Heart left ventricle (tissue), 16 donors: ENCODE measurements at regions not wholly inside any gene's neighbourhood (a gene's known extent, or its start where the extent isn't known, plus 50 kb on each side); places are given as distances from the start of the nearest gene placed in this dataset.

Experiments used
- ATAC-seq, 4 donors: fragments of 200-7000 bp; cut with Tn5 transposase; one replicate each; pipeline ENCODE4 v1.9.1; 2020 to 2022; ENCODE audit warnings: moderate library complexity in 4 of 4, mild to moderate bottlenecking in 3 of 4, moderate number of reproducible peaks in 1 of 4
- DNase-seq, 5 donors: peaks; one replicate each; pipeline ENCODE4 v3.0.0-alpha.2; 2020
- H3K27ac ChIP-seq, 12 donors: fragments of 200-600 bp; sonication (generic) in 4 of 12; one replicate each; pipeline versions ENCODE4 v1.5.0 to v1.8.0; 2016 to 2022; ENCODE audit warnings: mild to moderate bottlenecking in 2 of 12
- H3K27me3 ChIP-seq, 9 donors: fragments of 200-600 bp; sonication (generic) in 2 of 9; one replicate each; pipeline versions ENCODE4 v1.5.1 to v1.8.0; 2016 to 2022; ENCODE audit warnings: mild to moderate bottlenecking in 3 of 9
- H3K36me3 ChIP-seq, 9 donors: fragments of 200-600 bp; sonication (generic) in 2 of 9; one replicate each; pipeline versions ENCODE4 v1.5.0 to v1.8.0; 2018 to 2022; ENCODE audit warnings: mild to moderate bottlenecking in 2 of 9
- H3K4me1 ChIP-seq, 12 donors: fragments of 200-600 bp; sonication (generic) in 4 of 12; one replicate each; pipeline versions ENCODE4 v1.5.0 to v1.8.0; 2016 to 2022; ENCODE audit warnings: mild to moderate bottlenecking in 3 of 12
- H3K4me3 ChIP-seq, 12 donors: fragments of 200-600 bp; sonication (generic) in 4 of 12; one replicate each; pipeline versions ENCODE4 v1.5.0 to v1.8.0; 2017 to 2022; ENCODE audit warnings: mild to moderate bottlenecking in 9 of 12, moderate library complexity in 4 of 12
- H3K9me3 ChIP-seq, 12 donors: fragments of 200-600 bp; sonication (generic) in 4 of 12; one replicate each; pipeline versions ENCODE4 v1.5.0 to v1.8.0; 2016 to 2022; ENCODE audit warnings: mild to moderate bottlenecking in 1 of 12
- POLR2A ChIP-seq, 2 donors: fragments of 450-650 bp; IDR thresholded peaks; one replicate each; pipeline ENCODE4 v1.6.1; 2017; ENCODE audit warnings: antibody characterized with exemption in 2 of 2, mild to moderate bottlenecking in 2 of 2, moderate library complexity in 2 of 2
- WGBS, 4 donors: extraction: QIAGEN DNeasy Blood & Tissue Kit in 2 of 4; methylation state at CpG; one replicate each; pipeline versions ENCODE4 v1.1.5 to v1.1.7; 2013 to 2018; 5-methylcytosine and 5-hydroxymethylcytosine counted together
- intact Hi-C, 10 donors: fragments of 100-400 bp; cut with DNase I; formaldehyde crosslinking; loops; one replicate each; pipeline versions ENCODE4 v1.11.1 to v1.14.2; 2022
- TF ChIP-seq, protein P1 (sequence below), 12 donors: fragments of 200-600 bp; sonication (generic) in 4 of 12; IDR thresholded peaks; one replicate each; pipeline versions ENCODE4 v1.5.0 to v1.8.0; 2018 to 2022; ENCODE audit warnings: antibody characterized with exemption in 12 of 12, mild to moderate bottlenecking in 5 of 12
- donor health status: ischemic (EF 13 %, LVEDD 7.1; RV severe dilation, severe dysfunction).
- donor health status: healthy with polysubstance abuse.
- donor health status: DM: no; HTN: yes; CAD: no.
- donor health status: DM: no; HTN: no; CAD: no.
- donor health status: ischemic (EF 25% LVEDD 6.9; RV normal size, moderate dysfunction).
- donor health status: ischemic (EF 25% LVEDD 5.7; RV mildly dilated, moderate dysfunction).
- donor health status: healthy.
- donor health status: DM: yes; HTN: yes; CAD: no.
- donor health status: ischemic (EF 35%, LVEDD 5.7; RV mildly dilated, moderate dysfunction).
- donor health status: nonischemic (EF 11% LVEDD 7.7; RV severe dilation, severe dysfunction).
- donor health status: DM: yes; HTN: yes; CAD: no.
- donor health status: PGD.
- donor health status: ischemic (EF 29% LVEDD 5.4; RV normal size, mild dysfunction).
- donor health status: nonischemic (EF 23%, LVEDD 6.1; RV moderate dilation, normal function).

- Histone ChIP-seq H3K27me3 (no peaks in the 10 kb centered on the region), H3K4me1 (no peaks in the 10 kb centered on the region), H3K4me3 (no peak overlapping the region), H3K36me3 (no peaks in the 10 kb centered on the region), H3K9me3 (no peaks in the 10 kb centered on the region), H3K27ac (no peak overlapping the region)
- TF ChIP-seq, protein P1, sequence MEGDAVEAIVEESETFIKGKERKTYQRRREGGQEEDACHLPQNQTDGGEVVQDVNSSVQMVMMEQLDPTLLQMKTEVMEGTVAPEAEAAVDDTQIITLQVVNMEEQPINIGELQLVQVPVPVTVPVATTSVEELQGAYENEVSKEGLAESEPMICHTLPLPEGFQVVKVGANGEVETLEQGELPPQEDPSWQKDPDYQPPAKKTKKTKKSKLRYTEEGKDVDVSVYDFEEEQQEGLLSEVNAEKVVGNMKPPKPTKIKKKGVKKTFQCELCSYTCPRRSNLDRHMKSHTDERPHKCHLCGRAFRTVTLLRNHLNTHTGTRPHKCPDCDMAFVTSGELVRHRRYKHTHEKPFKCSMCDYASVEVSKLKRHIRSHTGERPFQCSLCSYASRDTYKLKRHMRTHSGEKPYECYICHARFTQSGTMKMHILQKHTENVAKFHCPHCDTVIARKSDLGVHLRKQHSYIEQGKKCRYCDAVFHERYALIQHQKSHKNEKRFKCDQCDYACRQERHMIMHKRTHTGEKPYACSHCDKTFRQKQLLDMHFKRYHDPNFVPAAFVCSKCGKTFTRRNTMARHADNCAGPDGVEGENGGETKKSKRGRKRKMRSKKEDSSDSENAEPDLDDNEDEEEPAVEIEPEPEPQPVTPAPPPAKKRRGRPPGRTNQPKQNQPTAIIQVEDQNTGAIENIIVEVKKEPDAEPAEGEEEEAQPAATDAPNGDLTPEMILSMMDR (IDR thresholded peaks at IDR 0.05) = no peak
- TF ChIP-seq POLR2A (IDR thresholded peaks at IDR 0.05) = no peak
- intact Hi-C loops = no loop called here
- DNase-seq (no peak), ATAC-seq (no peak)
Measured at GRCh38 chr5:3355126-3355525, 240.5 kb upstream of the IRX1 start.

GRCh38 chr5:3354606-3355005 lies 241.0 kb upstream of the IRX1 start:
- TF ChIP-seq POLR2A (IDR thresholded peaks at IDR 0.05) = no peak
- DNase-seq = no peak
- no peaks in the 10 kb centered on the region for H3K36me3 ChIP-seq
- H3K9me3 ChIP-seq = no peaks in the 10 kb centered on the region
- H3K27ac ChIP-seq = no peak overlapping the region
- 66 to 82% (median 77%) methylated on average over 7 of the region's 7 CpGs for WGBS, 4 donors
- ATAC-seq = no peak
- no peaks in the 10 kb centered on the region for H3K27me3 ChIP-seq
- no peak overlapping the region for H3K4me3 ChIP-seq
- H3K4me1 ChIP-seq = no peaks in the 10 kb centered on the region
- intact Hi-C loops = no loop called here

DNA sequence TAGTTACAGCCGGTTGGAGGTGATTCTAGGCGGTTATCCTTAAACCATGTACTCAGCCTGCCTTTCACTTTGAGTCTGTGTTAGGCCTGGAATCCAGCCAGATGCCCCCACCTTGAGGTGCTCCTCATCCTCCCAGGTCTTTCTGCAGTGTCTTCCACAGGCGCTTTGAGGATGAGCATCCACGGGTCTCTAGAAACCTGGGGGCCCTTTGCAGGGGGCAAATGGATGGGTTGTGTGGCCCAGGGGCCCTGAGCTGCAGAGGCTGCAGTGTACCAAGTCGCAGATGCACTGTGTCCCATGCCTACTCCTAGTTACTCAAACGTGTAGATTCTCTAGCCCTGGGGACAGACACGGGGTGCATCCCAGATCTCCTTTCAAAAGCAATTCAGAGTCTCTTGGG lies 242.1 kb upstream of the IRX1 start:
- H3K36me3 ChIP-seq = no peaks in the 10 kb centered on the region
- intact Hi-C loops = no loop called here
- no peak overlapping the region for H3K27ac ChIP-seq
- no peak for TF ChIP-seq POLR2A (IDR thresholded peaks at IDR 0.05)
- TF ChIP-seq, protein P1 (IDR thresholded peaks at IDR 0.05) = no peak
- H3K27me3 ChIP-seq = no peaks in the 10 kb centered on the region
- no peak overlapping the region for H3K4me3 ChIP-seq
- 74 to 83% (median 78%) methylated on average over 7 of the region's 7 CpGs for WGBS, 4 donors
- no peaks in the 10 kb centered on the region for H3K9me3 ChIP-seq
- no peaks in the 10 kb centered on the region for H3K4me1 ChIP-seq
- no peak for ATAC-seq
- no peak for DNase-seq

- Histone ChIP-seq H3K27me3 (peaks cover 0 to 3% (median 0%) of the 10 kb centered on the region in 9 donors), H3K4me3 (no peak overlapping the region), H3K9me3 (no peaks in the 10 kb centered on the region), H3K4me1 (no peaks in the 10 kb centered on the region), H3K36me3 (no peaks in the 10 kb centered on the region), H3K27ac (no peak overlapping the region)
- 77 to 85% (median 79%) methylated on average over 8 of the region's 8 CpGs for WGBS, 4 donors
- no peak for ATAC-seq
- intact Hi-C loops = no loop called here
- TF ChIP-seq, protein P1 (IDR thresholded peaks at IDR 0.05) = no peak
- no peak for TF ChIP-seq POLR2A (IDR thresholded peaks at IDR 0.05)
- DNase-seq = no peak
Measured at GRCh38 chr5:3352711-3353110, 242.9 kb upstream of the IRX1 start.
